ENCODE measurements at regions not wholly inside any gene's neighbourhood (a gene's known extent, or its start where the extent isn't known, plus 50 kb on each side); places are given as distances from the start of the nearest gene placed in this dataset.

DNA sequence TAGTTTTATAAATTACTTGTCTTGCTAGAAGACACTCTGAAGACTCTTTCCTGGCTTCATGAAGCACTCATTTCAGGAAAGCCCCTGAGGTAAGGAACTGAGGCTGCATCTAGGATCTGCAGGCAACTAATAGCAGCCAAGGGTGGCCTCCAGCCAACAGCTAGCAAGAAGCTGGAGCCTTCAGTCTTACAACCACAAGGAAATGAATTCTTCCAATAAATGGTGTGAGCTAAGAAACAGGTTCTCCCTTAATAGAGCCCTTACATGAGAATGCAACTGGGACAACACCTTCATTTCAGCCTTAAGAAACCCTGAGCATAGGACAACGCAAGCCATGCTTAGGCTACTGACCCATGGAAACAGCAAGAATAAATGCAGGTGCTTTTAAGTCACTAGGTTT lies 254.6 kb upstream of the RBBP8 start:
- ATAC-seq (no peak), DNase-seq (ENCODE audit: low read depth, low spot score) (no peak)
- ChIA-PET RAD21 (ENCODE audit: low non-redundant PET in 1 of 2, low total read pairs in 2 of 2, uncharacterized antibody in 2 of 2, unreplicated experiment in 2 of 2) (interaction anchor here in 1 of 2 experiments (0.6 kb wide), 1 partner anchor 300 kb away, joined by 5 read pairs; no protein-coding TSS in a partner anchor), POLR2A (no interaction called here), CTCF (no interaction called here)
- Histone ChIP-seq H3K27me3 (ENCODE audit: insufficient read depth, low read length) (peaks cover 8% of the 10 kb centered on the region; the same call in 1 of the 2 replicates), H3K27ac (ENCODE audit: low read depth, low read length) (no peak overlapping the region), H3K9me2 (ENCODE audit: insufficient read depth) (no peaks in the 10 kb centered on the region), H3K4me3 (replicated peaks in 1 of 2; ENCODE audit: low read depth in 1 of 2, low read length in 2 of 2) (no peak overlapping the region), H3K9me3 (ENCODE audit: control insufficient read depth in 1 of 2, insufficient read depth in 1 of 2, low read depth in 1 of 2, low read length in 2 of 2) (no peaks in the 10 kb centered on the region), H2AFZ (ENCODE audit: low read depth, low read length, poor library complexity, severe bottlenecking) (no peak overlapping the region), H3K9ac (ENCODE audit: low read length) (no peak overlapping the region), H3K79me2 (ENCODE audit: insufficient read depth, low read length) (no peaks in the 10 kb centered on the region), H4K20me1 (ENCODE audit: insufficient read depth) (no peaks in the 10 kb centered on the region), H3K4me2 (ENCODE audit: low read length) (no peak overlapping the region), H3K36me3 (ENCODE audit: control insufficient read depth in 1 of 2, insufficient read depth in 2 of 2, low read length in 2 of 2) (no peaks in the 10 kb centered on the region), H3K4me1 (ENCODE audit: control insufficient read depth in 1 of 2, insufficient read depth in 2 of 2, low read length in 2 of 2) (peaks cover 0 to 8% of the 10 kb centered on the region in 2 experiments; a peak in 1 of 4 replicates)
- no peak for TF ChIP-seq EGR1 (IDR thresholded peaks at IDR 0.05; ENCODE audit: low read depth)
- TF ChIP-seq ZNF274 (IDR thresholded peaks at IDR 0.05; ENCODE audit: low read depth, low read length), result no peak
- no peak for TF ChIP-seq ELF1 (IDR thresholded peaks at IDR 0.05; ENCODE audit: borderline replicate concordance, low read depth)
- TF ChIP-seq YY1 (IDR thresholded peaks at IDR 0.05; ENCODE audit: extremely low read depth, insufficient replicate concordance, low read depth, low read length), result no peak
- no peak for TF ChIP-seq ATF3 (IDR thresholded peaks at IDR 0.05)
- TF ChIP-seq, protein P1, sequence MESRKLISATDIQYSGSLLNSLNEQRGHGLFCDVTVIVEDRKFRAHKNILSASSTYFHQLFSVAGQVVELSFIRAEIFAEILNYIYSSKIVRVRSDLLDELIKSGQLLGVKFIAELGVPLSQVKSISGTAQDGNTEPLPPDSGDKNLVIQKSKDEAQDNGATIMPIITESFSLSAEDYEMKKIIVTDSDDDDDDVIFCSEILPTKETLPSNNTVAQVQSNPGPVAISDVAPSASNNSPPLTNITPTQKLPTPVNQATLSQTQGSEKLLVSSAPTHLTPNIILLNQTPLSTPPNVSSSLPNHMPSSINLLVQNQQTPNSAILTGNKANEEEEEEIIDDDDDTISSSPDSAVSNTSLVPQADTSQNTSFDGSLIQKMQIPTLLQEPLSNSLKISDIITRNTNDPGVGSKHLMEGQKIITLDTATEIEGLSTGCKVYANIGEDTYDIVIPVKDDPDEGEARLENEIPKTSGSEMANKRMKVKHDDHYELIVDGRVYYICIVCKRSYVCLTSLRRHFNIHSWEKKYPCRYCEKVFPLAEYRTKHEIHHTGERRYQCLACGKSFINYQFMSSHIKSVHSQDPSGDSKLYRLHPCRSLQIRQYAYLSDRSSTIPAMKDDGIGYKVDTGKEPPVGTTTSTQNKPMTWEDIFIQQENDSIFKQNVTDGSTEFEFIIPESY (IDR thresholded peaks at IDR 0.05; ENCODE audit: extremely low read depth, insufficient replicate concordance, low read length), result no peak
- no peak for TF ChIP-seq CEBPB (IDR thresholded peaks at IDR 0.05; ENCODE audit: low read depth)
- no peak for TF ChIP-seq CBX3 (IDR thresholded peaks at IDR 0.05; ENCODE audit: low read depth)
- TF ChIP-seq FOSL1 (IDR thresholded peaks at IDR 0.05; ENCODE audit: low read depth), result no peak
- no peak for TF ChIP-seq POLR2AphosphoS5 (IDR thresholded peaks at IDR 0.05; ENCODE audit: low read depth, low read length)
- TF ChIP-seq SRF (IDR thresholded peaks at IDR 0.05; ENCODE audit: low read depth), result no peak
- no peak for TF ChIP-seq SP1 (IDR thresholded peaks at IDR 0.05; ENCODE audit: low read depth)
- no peak for TF ChIP-seq SIN3A (IDR thresholded peaks at IDR 0.05; ENCODE audit: low read depth)
- intact Hi-C loops (cut with micrococcal nuclease), result no loop called here
- BruUV-seq (replicated peaks), result no TSS peak

Data from HCT116 (cell line).